Activated effector memory CD4-positive, alpha-beta T cell treated with anti-CD3 and anti-CD28 coated beads, Interleukin-2, amount 50 U/mL, for 16 hours (primary cell): ENCODE measurements at regions not wholly inside any gene's neighbourhood (a gene's known extent, or its start where the extent isn't known, plus 50 kb on each side); places are given as distances from the start of the nearest gene placed in this dataset.
"Not testable (repeated sequence)": the region's sequence is repeated elsewhere in the genome, so short reads cannot be mapped to it uniquely, and the experiment has no call there.

Experiments used
- DNase-seq: peaks from one replicate; pipeline ENCODE4 v3.0.0-alpha.2; 2020

DNA sequence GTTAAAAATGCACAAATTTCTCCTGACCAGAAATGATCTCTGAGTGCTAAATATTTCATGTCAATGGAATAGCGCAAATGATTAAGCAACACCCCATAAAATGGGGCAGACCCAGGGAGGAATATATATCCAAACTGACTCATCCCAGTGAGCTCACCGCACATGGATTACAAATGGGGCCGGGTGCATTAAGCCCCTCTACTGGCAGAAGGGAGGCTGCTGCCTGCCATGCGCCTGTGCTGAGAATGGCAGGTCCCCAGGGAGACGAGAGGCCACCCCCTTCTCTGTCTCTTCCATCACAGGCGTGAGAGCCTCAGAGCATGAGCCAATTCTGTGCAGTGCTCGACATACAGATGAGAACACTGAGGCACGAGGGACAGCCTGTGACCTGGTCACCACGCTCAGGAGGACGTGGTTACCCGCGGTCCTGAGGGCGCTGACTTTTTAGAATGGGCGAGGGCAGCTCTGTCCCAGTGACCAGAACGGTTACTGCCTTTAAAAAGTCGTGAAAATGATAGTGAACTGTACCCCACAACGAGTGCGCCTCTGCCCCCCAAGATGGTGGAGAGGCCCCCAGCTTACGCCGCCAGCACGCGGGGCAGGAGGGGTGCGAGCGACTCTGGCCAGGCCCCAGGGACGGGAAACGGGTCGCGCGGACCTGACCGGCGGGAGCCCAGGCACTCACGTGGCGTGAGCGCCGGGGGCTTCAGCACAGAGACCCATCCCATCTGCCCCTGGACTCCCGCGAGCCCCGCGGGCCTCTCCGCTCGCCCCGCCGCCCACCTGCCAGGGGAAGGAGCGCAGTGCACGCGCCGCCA lies 130.2 kb upstream of the ALDH3B2 start:
- DNase-seq = peak; percentile 65

DNA sequence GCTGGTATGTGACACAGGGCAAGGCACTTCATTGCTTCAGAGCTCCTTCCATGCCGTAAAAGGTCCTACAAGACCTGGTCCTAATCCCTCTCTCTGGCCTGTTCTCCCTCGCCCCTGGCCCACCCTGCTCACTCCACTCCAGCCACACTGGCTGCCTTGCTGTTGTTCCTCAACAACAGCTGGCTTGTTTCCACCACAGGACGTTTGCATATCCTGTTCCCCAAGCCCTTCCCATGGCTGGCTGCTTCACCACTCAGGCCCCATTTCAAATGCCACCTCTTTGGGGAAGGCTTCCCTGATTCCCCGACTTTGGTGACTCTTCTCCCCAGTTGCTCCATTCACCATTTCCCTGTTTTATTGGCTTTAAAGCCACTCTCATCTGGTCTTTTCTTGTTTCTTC lies 129.1 kb upstream of the ALDH3B2 start:
- DNase-seq = not testable (repeated sequence)

GRCh38 chr11:67803055-67803454 lies 128.6 kb upstream of the ALDH3B2 start:
- not testable (repeated sequence) for DNase-seq

- not testable (repeated sequence) for DNase-seq
These were observed 128.2 kb upstream of the ALDH3B2 start for GRCh38 chr11:67802623-67803022.

DNA sequence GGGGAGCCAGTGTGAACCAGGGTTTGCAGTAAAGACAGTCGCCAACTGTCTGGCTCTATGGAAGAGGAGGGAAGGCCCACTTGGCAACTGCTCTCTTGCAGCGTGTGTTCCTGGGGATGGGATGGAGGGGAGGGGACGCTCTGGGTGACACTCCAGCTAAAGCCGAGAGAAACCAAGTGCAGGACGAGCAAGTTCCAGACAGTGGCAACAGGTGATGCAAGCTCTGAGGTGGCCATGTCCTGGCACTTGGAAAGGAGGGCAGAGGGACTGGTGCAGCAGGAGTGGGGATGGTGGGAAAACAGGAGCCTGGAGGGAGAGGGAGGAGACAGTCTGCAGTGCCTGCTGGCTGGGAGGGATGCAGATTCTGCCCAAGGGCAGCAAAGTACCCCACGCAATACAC lies 127.0 kb upstream of the ALDH3B2 start:
- not testable (repeated sequence) for DNase-seq

DNA sequence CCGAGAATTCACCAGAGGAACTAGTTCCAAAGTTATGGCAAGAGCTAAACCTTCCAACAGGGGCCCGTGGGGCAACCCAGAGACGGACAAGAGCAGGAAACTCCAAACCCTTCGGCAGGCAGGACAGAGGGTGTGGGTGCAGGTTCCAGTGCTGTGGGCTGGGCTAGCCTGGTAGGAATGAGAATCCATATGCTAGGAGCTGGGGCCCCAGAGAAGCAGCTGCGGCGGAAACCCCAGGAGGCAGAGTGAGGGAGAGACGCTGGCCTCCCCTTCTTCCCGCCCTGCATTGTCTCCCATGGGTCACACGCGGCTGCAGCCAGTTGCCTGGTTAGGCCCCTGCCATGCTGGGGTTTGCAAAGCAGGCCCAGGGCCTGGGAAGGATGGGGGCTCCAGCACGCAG lies 126.2 kb upstream of the ALDH3B2 start:
- not testable (repeated sequence) for DNase-seq

- peak; percentile 66 for DNase-seq
These were observed 125.4 kb upstream of the ALDH3B2 start for GRCh38 chr11:67799808-67800207.

DNA sequence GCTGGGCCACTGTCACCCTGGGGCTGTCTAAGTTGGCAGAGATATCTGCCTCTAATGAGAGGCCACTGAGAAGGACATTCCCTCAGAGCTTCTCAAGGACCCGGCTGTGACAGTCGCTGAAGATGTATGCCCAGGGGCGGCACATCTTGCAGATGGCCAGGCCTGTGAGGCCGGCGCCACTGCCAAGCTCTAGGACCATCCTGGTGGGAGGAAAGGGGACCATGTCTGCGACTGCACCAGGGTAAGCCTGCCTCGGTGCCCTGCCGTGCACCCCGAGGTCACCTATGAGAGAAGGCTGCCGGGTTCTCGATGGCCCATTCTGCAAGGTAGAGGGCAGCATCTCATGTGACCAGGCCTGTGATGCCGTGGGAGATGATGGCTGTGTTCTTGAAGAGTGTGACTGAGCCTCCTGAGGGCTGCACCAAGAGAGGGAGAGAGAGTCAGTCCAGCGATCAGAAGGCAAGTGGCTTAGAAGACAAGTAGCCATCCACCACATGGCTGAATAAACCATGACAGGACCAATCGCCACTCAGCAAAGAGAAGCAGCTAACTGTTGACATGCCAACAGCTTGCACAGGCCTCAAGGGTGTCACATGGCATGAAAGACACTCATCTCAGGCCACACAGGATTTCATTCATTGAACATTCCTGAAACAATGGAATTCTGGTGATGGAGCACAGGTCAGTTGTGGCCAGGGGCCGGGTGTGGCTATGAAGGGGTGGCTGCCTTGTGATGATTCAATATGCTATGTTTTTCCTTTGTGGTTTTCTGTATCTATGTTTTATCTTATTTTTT lies 123.5 kb upstream of the ALDH3B2 start:
- DNase-seq = not testable (repeated sequence)

GRCh38 chr11:67795746-67796145 lies 121.3 kb upstream of the ALDH3B2 start:
- no peak for DNase-seq

DNA sequence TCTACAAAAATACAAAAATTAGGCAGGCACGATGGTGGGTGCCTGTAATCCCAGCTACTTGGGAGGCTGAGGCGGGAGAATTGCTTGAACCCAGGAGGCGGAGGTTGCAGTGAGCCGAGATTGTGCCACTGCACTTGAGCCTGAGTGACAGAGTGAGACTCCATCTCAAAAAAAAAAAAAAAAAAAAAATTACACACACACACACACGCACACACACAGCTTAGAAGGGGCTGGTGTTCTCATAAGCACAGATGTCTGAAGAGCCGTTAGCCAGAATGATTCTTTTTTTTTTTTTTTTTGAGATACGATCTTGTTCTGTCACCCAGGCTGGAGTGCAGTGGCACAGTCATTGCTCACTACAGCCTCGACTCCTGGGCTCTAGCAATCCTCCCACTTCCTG lies 119.3 kb upstream of the ALDH3B2 start:
- DNase-seq = not testable (repeated sequence)

DNA sequence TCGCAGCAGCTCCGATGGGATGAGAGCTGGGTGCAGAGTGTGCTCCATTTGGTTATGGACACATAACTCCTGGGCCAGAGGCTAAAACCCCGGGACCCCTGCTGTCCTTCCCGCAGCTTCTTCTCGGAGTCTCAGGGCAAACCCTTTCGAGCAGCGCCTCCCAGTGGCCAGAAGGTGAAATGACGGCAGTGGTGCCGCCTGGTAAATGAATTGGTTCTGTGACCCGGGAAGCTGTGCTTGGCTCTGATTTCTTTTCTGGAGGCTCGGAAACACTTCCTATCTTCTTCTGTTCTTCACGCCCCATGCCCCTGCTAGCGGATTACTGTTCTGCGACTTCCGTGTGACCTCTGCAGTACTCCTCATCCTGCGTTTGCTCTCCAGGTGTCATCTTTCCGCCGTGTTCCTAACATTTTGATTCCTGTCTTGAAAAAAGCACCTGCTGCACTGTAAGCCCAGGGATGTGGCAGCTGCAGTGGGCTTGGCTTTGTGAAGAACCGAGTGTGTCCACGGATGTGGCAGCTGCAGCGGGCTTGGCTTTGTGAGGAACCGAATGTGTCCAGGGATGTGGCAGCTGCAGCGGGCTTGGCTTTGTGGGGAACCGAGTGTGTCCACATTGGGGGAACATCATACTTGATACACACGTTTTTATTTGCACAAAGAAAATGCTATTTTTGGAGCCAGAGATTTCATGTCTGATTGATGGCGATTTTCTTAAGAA lies 118.0 kb upstream of the ALDH3B2 start:
- peak; percentile 83 for DNase-seq

DNA sequence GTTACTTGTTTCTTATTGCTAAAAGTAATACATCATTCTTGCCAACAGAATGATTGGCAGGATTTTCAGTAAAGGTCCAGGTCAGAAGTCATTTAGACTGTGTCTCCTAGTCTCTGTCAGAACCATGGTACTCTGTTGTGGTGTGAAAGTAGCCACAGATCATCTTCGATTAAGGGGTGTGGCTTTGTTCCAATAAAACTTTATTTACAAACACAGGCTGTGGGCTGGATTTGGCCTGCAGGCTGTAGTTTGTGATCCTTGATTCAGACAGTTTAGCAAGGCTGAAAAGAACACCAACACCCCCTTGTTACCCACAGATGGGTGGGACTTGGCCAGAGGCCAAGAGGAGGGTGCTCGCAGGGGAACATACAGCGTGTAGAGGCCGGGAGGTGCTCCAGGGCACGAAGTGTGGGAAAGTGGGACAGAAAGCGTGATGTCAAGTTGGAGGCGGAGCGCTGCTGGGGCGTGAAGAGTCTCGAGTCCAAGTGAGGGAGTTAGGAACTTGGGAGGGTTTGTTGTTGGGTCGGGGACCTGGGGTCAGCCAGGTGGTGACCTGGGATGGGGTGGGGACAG lies 117.3 kb upstream of the ALDH3B2 start:
- not testable (repeated sequence) for DNase-seq

- DNase-seq = not testable (repeated sequence)
These were observed 113.9 kb upstream of the ALDH3B2 start for GRCh38 chr11:67788341-67788695.

GRCh38 chr11:67787681-67788340 lies 113.4 kb upstream of the ALDH3B2 start:
- DNase-seq = not testable (repeated sequence)

DNA sequence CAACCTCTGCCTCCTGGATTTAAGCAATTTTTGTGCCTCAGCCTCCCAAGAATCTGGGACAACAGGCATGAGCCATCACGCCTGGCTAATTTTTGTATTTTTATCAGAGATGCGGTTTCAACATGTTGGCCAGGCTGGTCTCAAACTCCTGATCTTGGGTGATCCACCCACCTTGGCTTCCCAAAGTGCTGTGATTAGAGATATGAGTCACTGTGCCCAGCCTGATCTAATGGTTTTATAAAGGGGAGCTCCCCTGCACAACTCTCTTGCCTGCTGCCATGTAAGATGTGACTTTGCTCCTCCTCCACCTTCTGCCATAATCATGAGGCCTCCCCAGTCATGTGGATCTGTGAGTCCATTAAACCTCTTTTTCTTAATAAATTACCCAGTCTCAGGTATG lies 107.5 kb upstream of the ALDH3B2 start:
- not testable (repeated sequence) for DNase-seq

DNA sequence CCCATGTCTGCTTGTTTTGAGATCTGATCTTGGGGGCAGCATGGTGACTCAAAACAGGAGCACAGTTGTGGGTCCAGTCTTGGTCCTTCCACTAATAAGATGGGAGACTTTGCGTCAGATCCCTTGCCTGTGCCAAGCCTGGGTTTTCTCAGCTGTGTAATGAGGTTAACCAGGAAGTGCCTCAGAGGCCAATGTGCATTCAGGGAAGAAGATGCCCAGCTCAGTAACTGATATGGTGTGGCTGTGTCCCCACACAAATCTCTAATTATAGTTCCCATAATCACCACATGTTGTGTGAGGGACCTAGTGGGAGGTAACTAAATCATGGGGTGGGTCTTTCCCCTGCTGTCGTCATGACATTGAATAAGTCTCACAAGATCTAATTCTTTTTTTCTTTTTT lies 107.1 kb upstream of the ALDH3B2 start:
- not testable (repeated sequence) for DNase-seq

GRCh38 chr11:67780056-67780455 lies 105.6 kb upstream of the ALDH3B2 start:
- DNase-seq = no peak

GRCh38 chr11:67779189-67779875 lies 104.9 kb upstream of the ALDH3B2 start:
- DNase-seq = not testable (repeated sequence)

- no peak for DNase-seq
These were observed 102.6 kb upstream of the ALDH3B2 start for GRCh38 chr11:67776852-67777520.

DNA sequence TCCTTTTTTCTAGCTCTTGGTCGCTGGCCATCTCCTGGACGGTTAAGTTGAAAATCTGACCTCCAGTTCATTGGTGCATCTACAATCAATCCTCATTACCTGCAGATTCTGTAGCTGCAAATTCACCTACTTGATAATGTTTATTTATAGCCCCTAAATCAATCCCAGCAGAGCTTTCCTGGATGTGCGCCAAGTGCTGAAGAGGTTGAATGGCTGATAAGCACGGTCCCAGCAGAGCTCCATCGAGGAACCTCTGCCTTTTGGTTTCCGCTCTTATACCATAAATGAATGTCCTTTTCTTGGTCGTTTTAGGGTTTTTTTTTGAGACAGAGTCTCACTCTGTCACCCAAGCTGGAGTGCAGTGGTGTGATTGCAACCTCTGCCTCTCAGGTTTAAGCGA lies 99.8 kb upstream of the ALDH3B2 start:
- not testable (repeated sequence) for DNase-seq
